Fibroblast of skin of scalp (primary cell): ENCODE measurements at regions not wholly inside any gene's neighbourhood (a gene's known extent, or its start where the extent isn't known, plus 50 kb on each side); places are given as distances from the start of the nearest gene placed in this dataset.
A peak's percentile ranks its signal among the peaks of the same experiment; 100 is the strongest.

Experiments used
- DNase-seq: peaks from one replicate; pipeline ENCODE4 v3.0.0-alpha.2; 2013

DNA sequence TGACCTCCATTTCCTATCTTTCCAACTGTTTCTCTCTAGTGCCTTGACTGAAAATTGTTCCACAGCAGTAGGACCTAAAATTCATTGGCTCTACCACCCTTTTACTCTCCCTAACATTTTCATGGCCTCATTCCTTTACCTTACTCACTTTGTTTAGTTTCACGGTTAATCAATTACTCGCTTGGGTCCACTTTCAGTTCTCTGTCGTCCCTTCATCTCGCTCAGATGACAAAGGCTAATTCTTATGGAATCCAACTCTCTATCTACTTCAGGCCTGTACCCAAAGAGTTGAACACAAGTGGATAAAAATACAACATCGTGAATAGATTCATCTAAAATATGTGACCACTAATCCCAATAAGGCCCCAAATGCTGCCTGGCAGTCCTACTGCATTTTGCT lies 85.9 kb upstream of the ADO start:
- no peak for DNase-seq

- no peak for DNase-seq
Measured at GRCh38 chr10:62719061-62719460, 85.5 kb upstream of the ADO start.

DNA sequence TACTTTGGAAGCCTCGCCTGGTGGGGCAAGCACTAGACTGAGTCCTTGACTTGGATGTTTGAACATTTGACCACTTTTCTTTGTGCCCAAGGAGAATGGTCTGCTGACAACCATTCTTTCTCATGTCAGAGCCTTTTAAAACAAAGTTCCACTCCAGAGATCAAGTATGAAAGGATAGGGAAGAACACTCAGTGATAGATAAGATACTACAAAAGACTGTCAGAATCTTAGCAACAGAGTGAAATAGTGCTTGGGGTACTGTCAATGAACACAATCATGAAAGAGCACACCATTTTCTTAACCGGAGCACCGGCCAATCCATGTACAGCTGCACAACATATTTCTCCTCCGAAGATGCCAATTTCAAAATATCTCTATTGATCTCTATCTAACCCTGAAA lies 82.8 kb upstream of the ADO start:
- no peak for DNase-seq

DNA sequence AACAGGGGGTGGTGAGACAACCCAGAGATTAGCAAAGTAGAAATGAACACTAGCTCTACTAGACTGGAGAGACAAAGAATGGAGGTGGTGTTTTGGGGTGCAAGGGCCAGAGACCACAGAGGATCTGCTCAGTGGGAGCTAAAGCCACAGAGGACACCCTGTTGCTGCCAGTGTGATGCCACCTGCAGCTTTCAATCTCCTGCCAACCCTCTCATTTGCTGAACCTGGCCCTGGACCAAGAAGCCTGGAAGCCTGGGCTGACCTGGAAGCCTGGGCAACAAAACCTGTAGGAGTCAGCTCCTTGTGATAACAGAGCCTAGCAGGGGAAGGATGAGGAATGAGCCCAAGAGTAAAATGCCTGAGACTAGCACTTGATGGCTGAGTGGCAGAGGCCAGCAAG lies 81.1 kb upstream of the ADO start:
- no peak for DNase-seq

- DNase-seq: no peak
Measured at GRCh38 chr10:62724465-62724864, 80.1 kb upstream of the ADO start.

DNA sequence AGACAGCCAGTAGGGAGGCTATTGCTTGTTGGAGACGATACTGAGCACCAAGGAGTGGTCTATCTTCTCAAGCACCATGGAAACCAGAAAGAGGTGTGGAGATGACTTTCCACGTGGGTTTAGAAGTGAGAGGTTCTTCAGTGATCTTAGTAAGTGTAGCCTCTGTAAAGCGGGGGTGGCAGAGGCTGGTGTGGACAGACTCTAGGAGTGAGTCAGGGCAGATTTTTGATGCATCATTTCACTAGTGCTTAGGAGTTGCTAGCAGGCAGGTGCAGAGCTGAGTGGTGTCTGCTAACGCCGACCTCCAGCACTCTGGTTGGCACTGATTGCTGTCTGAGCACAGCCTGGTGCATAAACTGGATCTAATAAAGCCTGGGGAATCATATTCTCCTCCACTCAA lies 78.4 kb upstream of the ADO start:
- DNase-seq: no peak

- DNase-seq: no peak
Measured at GRCh38 chr10:62726638-62727037, 77.9 kb upstream of the ADO start.

DNA sequence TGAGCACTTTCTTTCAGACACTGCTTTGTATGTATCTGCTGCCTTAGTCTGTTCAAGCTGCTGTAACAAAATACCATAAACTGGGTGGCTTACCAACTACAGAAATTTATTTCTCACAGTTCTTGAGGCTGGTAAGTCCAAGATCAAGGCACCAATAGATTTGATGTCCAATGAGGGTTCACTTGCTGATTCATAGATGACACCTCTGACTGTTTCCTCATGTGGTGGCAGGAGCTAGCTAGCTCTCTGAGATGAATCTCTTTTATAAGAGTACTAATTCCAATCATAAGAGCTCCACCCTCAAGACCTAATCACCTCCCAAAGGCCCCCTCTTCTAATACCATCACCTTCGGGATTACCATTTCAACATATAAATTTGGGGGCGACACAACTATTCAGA lies 76.6 kb upstream of the ADO start:
- no peak for DNase-seq

GRCh38 chr10:62728479-62728878 lies 76.0 kb upstream of the ADO start:
- peak; percentile 21 for DNase-seq

- peak; percentile 34 for DNase-seq
Measured at GRCh38 chr10:62732841-62733653, 71.5 kb upstream of the ADO start.

GRCh38 chr10:62733654-62734293 lies 70.7 kb upstream of the ADO start:
- DNase-seq: no peak

GRCh38 chr10:62734781-62735463 lies 69.6 kb upstream of the ADO start:
- no peak for DNase-seq

DNA sequence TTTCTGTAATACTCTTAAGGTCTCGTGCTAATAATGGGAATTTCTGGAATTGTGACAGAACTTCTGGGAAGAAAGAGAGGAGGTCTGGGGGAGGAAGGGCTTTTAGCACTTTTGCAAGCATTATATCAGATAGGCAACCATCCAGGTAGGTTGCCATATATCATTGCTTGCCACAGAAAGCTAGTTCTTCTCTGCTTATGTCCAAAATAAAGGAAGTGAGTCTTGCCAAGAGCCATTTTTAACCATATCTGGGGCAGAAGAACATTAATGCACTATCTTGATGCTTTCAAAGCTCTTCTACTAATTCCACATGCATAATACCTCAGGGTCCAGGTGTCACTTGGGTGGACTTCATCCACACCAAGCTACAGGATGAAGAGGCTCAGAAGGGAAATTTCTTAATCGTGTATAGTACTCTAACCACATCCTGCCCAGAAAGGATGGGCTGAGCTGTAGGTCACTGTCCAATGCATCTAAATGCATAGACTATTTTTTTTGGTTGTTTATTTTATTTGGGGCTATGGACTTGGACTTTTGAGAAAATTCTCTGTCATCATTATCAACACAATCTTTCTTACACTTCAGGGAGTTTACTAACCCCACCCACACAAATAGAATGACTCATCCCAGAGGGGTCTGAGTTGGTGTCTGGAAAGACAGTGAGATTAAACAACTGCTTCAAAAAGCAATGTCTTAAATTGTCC lies 68.9 kb upstream of the ADO start:
- peak; percentile 23 for DNase-seq

DNA sequence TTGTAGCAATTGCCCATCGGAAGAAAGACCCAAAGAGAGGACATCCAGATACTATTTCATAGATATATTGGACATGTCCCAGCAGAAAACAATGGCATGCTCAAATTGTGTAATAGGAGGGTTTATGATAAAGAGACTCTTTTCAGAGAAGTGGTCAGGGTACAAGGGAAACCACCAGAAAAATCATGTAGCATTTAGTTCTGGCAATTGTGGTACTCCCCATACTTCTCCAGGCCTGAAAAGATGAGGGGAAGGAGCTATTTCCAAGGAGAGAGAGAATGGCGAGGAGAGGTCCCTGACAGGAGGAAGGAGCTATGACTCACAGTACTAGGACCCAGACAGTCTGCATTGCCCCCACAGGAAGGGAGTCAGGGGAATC lies 68.4 kb upstream of the ADO start:
- no peak for DNase-seq

DNA sequence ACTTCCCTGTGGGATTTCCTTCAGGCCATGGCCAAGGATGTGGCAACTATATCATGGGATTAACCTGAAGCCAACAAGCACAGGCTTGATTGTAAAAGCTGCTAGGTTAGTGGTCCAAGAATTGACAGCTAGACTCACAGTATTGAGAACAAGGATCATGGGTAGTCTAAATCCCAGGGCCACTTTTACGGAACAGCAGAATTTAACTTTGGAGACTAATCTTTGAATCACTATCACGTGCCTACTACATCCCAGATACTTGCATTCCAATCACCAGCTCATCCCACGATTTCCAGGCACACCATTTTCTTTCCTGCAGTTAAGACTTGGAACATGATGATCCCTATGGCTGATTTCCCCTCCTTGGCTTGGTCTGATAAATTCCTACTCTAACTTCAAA lies 65.6 kb upstream of the ADO start:
- DNase-seq: peak; percentile 43

GRCh38 chr10:62740885-62741745 lies 63.4 kb upstream of the ADO start:
- DNase-seq: no peak

DNA sequence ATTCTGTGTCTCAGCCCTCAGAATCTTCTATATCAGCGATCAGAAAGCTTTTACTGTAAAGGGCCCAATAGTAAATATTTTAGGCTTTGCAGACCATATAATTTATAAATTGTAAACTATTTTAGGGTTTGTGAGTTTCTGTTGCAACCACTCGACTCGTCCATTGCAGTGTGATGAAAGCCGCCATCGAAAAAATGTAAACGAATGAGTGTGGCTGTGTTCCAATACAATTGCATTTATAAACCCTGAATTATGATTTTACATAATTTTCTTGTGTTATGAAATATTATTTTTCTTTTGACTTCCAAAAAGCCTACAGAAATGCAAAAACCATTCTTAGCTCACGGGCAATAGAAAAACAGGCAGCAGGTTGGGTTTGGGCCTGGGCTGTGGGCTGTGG lies 62.5 kb upstream of the ADO start:
- no peak for DNase-seq

GRCh38 chr10:62742536-62743061 lies 61.9 kb upstream of the ADO start:
- no peak for DNase-seq

GRCh38 chr10:62744136-62744535 lies 60.4 kb upstream of the ADO start:
- DNase-seq: no peak

- no peak for DNase-seq
Measured at GRCh38 chr10:62745581-62745980, 58.9 kb upstream of the ADO start.

DNA sequence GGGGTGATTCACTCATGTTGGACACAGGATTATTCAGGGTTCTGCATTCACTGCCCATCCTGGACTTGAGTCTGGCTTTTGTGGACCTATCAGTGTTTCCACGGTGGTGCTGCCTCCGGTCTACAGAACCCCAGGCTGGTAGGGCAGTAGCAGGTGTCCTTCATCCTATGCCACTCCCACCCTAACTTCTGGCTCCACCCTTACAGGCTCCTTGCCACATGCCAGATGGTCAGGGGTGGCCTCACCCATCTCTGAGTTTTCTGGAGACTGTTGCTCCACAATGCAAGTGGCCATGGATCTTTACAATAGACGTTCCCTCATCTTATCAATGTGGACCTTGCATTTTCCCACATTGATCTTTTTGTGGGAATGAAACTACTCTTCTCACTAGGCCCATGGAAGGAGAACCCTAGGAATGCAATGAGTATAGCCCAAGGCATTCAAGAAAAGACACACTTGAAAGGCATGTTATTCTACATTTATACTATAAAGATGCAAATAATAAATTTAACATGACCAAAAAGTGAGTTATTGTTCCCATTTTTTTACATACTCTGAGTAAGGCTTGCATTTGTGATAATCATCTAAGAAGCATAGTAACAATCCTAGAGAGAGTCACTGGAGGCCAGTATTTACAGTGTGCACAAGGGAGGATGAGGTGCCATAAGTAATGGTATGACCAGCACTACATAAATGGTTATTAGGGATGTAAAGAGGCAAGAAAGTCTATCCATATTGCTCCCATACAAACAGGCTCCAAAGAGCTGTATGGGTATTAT lies 57.4 kb upstream of the ADO start:
- peak; percentile 32 for DNase-seq
